ENCODE measurements at regions not wholly inside any gene's neighbourhood (a gene's known extent, or its start where the extent isn't known, plus 50 kb on each side); places are given as distances from the start of the nearest gene placed in this dataset.

- TF ChIP-seq CTCF (IDR thresholded peaks at IDR 0.05) = no peak
- no peak for TF ChIP-seq POLR2A (IDR thresholded peaks at IDR 0.05)
Observed at GRCh38 chrX:40358994-40359393, 221.8 kb upstream of the ATP6AP2 start.

All from testis (tissue), 2 donors.